DOHH2 (cell line): ENCODE measurements at regions not wholly inside any gene's neighbourhood (a gene's known extent, or its start where the extent isn't known, plus 50 kb on each side); places are given as distances from the start of the nearest gene placed in this dataset.

Experiments used
- EZH2phosphoT487 ChIP-seq: fragments of 200-600 bp; sonication (generic); IDR thresholded peaks from 2 replicates; pipeline ENCODE4 v1.6.1; 2017; ENCODE audit warnings: borderline replicate concordance, mild to moderate bottlenecking, antibody characterized with exemption, low read length, moderate library complexity, mixed read lengths
- TF ChIP-seq, protein P1 (sequence below): fragments of 200-600 bp; sonication (generic); IDR thresholded peaks from one replicate; pipeline ENCODE4 v1.5.1; 2014; ENCODE audit warnings: antibody characterized with exemption, mild to moderate bottlenecking, low read depth, low read length; ENCODE audit not compliant: poor library complexity, severe bottlenecking

DNA sequence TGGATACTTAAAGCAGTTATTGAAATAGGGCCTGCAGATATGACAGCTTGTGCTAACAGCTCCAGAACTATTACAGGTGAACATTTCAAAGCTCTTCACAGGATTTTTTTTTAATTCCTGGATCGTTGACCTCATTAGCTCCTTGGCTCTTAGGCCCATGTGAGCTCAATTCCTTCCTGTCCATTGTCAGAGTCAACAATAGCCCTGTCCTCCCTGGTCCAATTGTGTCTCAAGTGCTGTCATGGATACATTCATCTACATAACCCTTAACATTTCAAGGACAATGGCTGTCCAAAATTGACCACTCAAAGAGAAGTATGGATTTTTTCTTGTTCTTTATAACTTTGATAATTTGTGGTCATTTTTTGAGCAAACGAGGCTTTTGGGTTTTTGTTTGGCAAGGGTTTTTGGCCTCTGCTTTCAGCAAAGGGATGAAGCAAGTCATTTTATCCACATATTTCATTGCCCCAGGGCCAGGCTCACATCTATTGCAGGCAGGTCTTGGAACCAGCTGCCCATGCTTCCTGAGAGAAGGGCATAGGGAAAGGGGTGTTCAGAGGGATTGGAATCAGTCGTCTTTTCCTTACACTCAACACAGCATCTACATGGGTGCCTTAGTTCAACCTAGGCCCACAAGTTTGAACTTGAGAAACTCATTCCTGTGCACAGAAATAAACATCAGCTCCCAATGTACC is 282.1 kb downstream of the TPBG start:
- TF ChIP-seq, protein P1, sequence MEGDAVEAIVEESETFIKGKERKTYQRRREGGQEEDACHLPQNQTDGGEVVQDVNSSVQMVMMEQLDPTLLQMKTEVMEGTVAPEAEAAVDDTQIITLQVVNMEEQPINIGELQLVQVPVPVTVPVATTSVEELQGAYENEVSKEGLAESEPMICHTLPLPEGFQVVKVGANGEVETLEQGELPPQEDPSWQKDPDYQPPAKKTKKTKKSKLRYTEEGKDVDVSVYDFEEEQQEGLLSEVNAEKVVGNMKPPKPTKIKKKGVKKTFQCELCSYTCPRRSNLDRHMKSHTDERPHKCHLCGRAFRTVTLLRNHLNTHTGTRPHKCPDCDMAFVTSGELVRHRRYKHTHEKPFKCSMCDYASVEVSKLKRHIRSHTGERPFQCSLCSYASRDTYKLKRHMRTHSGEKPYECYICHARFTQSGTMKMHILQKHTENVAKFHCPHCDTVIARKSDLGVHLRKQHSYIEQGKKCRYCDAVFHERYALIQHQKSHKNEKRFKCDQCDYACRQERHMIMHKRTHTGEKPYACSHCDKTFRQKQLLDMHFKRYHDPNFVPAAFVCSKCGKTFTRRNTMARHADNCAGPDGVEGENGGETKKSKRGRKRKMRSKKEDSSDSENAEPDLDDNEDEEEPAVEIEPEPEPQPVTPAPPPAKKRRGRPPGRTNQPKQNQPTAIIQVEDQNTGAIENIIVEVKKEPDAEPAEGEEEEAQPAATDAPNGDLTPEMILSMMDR, result no peak
- no peak for TF ChIP-seq EZH2phosphoT487
